ENCODE measurements at regions not wholly inside any gene's neighbourhood (a gene's known extent, or its start where the extent isn't known, plus 50 kb on each side); places are given as distances from the start of the nearest gene placed in this dataset.
"Not testable (repeated sequence)": the region's sequence is repeated elsewhere in the genome, so short reads cannot be mapped to it uniquely, and the experiment has no call there.

DNA sequence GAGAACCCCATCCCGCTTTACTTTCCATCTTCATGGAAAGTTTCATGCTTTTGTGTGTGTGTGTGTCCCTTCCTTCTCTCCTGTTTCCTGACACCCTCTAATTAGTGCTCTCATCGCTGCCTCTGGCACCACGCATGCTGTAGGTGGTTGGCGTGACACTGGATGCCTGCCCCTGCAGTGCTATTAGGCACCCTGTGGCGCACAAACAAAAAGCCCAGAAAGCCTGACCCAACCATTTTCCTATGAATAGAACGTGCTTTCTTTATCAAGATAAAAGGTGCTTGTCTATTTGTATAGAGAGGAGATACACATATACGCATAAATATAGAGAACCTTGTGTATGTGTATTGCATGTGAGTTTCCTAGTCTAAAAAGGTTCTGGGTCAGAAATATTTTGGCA lies 120.8 kb upstream of the CDCA7L start:
- DNase-seq (ENCODE audit: low read depth in 3 of 3, low spot score in 2 of 3), result no peak

- DNase-seq (ENCODE audit: low read depth in 3 of 3, low spot score in 2 of 3), result no peak
These were observed 119.1 kb upstream of the CDCA7L start for GRCh38 chr7:22064816-22065215.

GRCh38 chr7:22061775-22062174 lies 116.1 kb upstream of the CDCA7L start:
- DNase-seq (ENCODE audit: low read depth in 3 of 3, low spot score in 2 of 3), result no peak

DNA sequence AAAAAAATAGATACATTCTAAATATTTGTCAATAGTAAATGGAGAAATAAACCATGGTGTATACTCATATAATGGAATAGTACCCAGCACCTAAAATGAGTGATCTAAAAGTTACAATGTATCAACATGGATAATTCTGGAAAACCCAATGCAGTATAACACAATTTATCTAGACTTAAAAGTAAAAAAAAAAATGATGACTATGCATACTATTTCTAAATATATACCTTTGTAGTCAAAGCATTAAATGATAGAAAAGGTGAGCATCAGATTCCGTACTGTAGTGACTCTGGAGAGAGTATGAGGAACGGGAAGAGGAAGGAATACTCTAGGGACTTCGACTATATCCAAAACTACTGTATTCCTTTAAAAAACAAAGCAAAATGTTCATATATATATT lies 115.2 kb upstream of the CDCA7L start:
- no peak for DNase-seq (ENCODE audit: low read depth in 3 of 3, low spot score in 2 of 3)

DNA sequence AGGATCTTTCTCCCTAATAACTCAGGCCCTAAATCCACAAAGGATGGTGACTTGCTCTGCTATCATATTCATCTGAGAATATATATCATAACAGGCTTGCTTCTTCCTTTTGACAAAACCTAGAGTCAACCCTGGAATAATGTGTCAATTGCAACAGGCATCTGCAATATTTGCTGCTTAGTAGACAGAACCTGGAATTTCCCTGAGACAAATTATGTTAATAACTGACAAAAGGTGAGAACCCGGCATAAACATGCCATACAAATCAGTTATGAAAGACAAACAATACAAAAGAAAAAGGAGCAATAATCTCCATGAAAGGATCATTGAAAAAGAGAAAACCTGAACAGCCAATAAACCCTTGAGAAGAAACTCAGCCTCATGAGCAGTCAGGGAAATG lies 114.5 kb upstream of the CDCA7L start:
- DNase-seq (ENCODE audit: low read depth in 3 of 3, low spot score in 2 of 3), result no peak

- no peak for DNase-seq (ENCODE audit: low read depth in 3 of 3, low spot score in 2 of 3)
These were observed 109.5 kb upstream of the CDCA7L start for GRCh38 chr7:22055226-22055625.

GRCh38 chr7:22052674-22053365 lies 107.1 kb upstream of the CDCA7L start:
- DNase-seq (ENCODE audit: low read depth in 3 of 3, low spot score in 2 of 3), result no peak

GRCh38 chr7:22051886-22052673 lies 106.4 kb upstream of the CDCA7L start:
- no peak for DNase-seq (ENCODE audit: low read depth in 3 of 3, low spot score in 2 of 3)

DNA sequence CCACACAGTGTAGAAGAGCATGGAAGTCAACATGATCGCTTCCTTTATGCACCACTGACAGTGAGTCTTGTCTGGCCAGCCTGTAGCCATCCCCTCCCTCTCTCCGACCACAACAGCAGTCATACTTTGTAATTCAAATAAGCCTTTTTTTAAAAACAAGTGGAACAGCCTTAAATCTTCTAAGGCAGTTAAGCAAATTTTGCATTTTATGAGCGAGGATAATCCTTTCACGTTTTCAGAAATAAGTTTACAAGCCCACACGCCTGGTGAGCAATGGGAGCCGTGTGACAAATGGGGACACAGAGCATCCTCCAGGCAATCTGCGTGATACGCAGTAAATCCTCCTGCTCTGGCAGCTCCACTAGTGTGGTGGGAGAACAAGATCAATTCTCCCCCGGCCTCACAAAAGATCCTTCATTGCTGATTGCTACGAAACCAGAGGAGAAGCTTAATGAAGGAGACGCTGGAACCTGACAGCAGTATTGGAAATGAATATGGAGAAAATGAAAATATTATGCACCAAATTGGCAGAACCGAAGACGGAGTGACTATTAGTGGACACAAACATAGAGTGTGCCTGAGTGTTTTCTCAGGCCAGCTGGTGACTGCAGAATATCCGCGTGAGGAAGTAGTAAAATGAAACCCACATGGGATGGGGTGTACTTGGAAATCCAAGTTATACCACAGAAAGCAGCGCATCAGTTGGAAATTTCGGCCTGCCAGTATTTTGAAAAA lies 104.2 kb upstream of the CDCA7L start:
- DNase-seq (ENCODE audit: low read depth in 3 of 3, low spot score in 2 of 3), result no peak

DNA sequence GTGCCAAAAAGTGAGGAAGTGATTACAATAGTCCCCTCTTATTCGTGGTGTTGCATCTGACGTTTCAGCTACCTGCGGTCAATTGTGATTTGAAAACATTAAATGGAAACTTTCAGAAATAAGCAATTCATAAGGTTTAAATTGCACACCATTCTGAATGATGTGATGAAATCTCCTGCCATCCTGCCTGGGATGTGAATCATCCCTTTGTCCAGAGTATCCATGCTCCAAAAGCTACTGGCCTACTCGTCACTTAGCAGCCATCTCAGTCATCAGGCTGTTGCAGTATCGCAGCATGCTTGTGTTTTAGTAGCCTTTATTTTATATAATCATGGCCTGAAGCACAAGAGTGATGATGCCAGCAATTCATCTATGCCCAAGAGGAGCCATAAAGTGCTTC lies 97.7 kb upstream of the CDCA7L start:
- no peak for DNase-seq (ENCODE audit: low read depth in 3 of 3, low spot score in 2 of 3)

DNA sequence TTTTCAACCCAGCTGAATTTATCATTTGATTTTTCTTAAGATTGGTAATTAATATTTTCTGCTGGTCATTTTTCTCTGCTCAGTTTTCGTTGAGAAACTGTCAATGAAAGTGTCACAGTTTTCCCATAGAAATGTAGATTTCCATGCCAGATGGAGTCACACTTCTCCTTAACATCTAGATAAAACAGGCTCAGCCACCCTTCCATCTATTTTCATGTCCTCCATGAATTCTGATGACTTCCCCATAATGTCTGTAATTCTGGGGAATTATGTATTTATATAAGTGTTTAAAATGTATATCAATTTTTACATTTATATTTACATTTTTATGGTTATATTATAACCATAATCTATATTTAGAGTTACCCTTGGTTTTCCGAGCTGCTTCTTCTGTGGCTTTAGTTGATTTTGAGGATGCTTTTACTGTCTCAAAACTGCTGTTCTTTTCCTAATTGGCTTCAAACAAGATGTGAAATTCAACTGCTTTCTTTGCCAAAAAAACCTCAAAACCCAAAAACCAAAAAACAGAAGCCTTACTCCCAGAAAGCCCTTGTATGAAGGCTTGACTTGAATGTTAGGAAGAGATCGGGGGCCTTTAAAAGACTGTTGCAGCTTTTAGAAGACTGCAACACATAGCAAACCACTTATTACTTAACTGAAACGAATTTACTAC lies 95.4 kb upstream of the CDCA7L start:
- no peak for DNase-seq (ENCODE audit: low read depth in 3 of 3, low spot score in 2 of 3)

GRCh38 chr7:22039670-22040069 lies 94.0 kb upstream of the CDCA7L start:
- DNase-seq (ENCODE audit: low read depth in 3 of 3, low spot score in 2 of 3), result no peak

- not testable (repeated sequence) for DNase-seq (ENCODE audit: low read depth in 3 of 3, low spot score in 2 of 3)
These were observed 86.7 kb upstream of the CDCA7L start for GRCh38 chr7:22032356-22032755.

- not testable (repeated sequence) for DNase-seq (ENCODE audit: low read depth in 3 of 3, low spot score in 2 of 3)
These were observed 83.0 kb upstream of the CDCA7L start for GRCh38 chr7:22028656-22029055.

DNA sequence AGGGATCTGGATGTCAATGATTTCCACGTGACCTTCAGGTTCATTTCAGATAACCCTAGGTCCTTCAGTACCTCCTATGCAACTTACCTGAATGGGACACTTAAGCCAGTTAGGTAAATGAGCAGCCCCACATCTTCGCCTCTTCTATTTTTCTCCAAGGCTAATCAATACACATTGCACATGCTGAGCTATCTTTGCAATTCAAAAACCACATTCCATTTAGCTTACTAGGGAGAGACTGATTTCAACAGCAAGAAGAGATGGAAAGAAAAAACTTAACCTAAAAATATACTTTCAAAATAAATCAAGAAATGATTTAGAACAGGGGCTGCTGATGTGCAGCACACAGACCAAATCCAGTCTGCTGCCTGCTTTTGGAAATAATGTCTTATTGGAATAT lies 81.8 kb upstream of the CDCA7L start:
- DNase-seq (ENCODE audit: low read depth in 3 of 3, low spot score in 2 of 3), result no peak

- no peak for DNase-seq (ENCODE audit: low read depth in 3 of 3, low spot score in 2 of 3)
These were observed 80.3 kb upstream of the CDCA7L start for GRCh38 chr7:22025983-22026382.

DNA sequence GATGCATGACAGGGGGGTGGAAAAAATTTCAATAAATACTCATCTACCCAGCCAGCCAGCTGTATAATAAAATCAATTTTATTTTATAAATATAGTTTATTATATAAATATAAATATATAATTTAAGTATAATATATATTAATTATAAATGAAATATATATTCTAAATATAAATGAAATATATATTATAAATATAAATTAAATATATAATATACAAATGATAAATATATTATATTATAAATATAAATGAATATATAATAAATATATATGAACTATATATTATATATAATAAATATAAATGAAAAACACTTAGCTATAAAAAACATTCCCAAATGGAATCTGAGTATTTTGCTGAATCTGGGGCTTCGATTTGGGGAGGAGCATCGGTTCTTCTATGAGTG lies 79.4 kb upstream of the CDCA7L start:
- no peak for DNase-seq (ENCODE audit: low read depth in 3 of 3, low spot score in 2 of 3)

DNA sequence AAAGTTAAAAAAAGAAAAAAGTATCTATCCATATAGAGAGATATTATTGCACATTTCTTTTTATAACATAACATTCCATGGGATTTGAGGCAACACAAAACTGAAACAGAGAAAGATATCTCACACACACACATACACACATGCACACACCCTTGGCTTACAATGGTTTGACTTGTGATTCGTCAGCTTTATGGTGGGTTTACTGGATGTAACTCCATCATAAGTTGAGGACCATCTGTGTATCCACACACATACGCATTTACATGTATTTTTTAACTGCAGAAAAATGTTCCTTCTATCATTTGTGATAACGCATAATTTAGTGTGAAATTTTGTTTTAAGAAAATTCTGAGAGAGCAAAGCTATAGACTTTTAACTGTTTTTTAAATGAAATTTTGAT lies 74.2 kb upstream of the CDCA7L start:
- no peak for DNase-seq (ENCODE audit: low read depth in 3 of 3, low spot score in 2 of 3)

DNA sequence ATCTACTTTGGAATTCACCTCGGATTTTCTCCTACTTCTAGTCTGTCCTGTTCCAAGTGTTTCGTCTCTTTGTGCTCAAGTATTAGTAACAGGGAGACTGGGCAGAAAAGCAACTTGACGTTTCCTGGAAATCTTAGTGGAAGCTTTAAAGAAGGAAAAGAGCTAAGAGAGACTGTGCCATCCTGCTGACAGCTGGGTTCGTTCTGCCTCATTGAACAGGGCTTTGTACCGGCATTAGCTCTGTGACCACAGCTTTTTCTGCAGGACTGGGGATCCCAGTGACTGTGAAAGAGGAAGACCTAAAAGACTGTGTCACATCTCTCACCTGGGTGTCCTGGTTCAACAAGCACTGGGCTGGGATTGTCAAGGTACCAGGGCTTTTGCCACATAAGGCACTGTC lies 70.8 kb upstream of the CDCA7L start:
- DNase-seq (ENCODE audit: low read depth in 3 of 3, low spot score in 2 of 3), result no peak

- no peak for DNase-seq (ENCODE audit: low read depth in 3 of 3, low spot score in 2 of 3)
These were observed 68.0 kb upstream of the CDCA7L start for GRCh38 chr7:22013711-22014110.

- DNase-seq (ENCODE audit: low read depth in 3 of 3, low spot score in 2 of 3), result no peak
These were observed 63.0 kb upstream of the CDCA7L start for GRCh38 chr7:22008683-22009082.
